NT2/D1 (cell line): ENCODE measurements at regions not wholly inside any gene's neighbourhood (a gene's known extent, or its start where the extent isn't known, plus 50 kb on each side); places are given as distances from the start of the nearest gene placed in this dataset.
"Not testable (repeated sequence)": the region's sequence is repeated elsewhere in the genome, so short reads cannot be mapped to it uniquely, and the experiment has no call there.

Experiments used
- SUZ12 ChIP-seq: IDR thresholded peaks from 2 replicates; pipeline ENCODE4 v1.6.1; 2011; ENCODE audit not compliant: insufficient read length, insufficient read depth; ENCODE audit errors: extremely low read depth
- YY1 ChIP-seq: IDR thresholded peaks from 2 replicates; pipeline ENCODE4 v1.6.1; 2011; ENCODE audit not compliant: insufficient read length, insufficient read depth
- ZNF274 ChIP-seq: IDR thresholded peaks from 2 replicates; pipeline ENCODE4 v1.6.1; 2011; ENCODE audit warnings: mild to moderate bottlenecking, low read depth, low read length

- TF ChIP-seq YY1, SUZ12, ZNF274: not testable (repeated sequence)
Observed at GRCh38 chr20:29325781-29326180, 1931.7 kb upstream of the DEFB115 start.
